Astrocyte (in vitro differentiated cells and primary cell): ENCODE measurements at regions not wholly inside any gene's neighbourhood (a gene's known extent, or its start where the extent isn't known, plus 50 kb on each side); places are given as distances from the start of the nearest gene placed in this dataset.

ENCODE experiments used
- DNase-seq: peaks from one replicate; pipeline ENCODE4 v3.0.0-alpha.2; 2010; ENCODE audit warnings: low read depth
- FAIRE-seq: peaks from 2 replicates; lab custom pipeline; 2011; peaks lifted over from hg19 to GRCh38; lab: Jason Lieb, UNC
- H2AFZ ChIP-seq: 2 replicates; pipeline ENCODE4 v1.6.0; 2012; ENCODE audit warnings: low read depth, low read length, inconsistent platforms
- H3K27ac ChIP-seq: 2 replicates; pipeline ENCODE4 v1.5.1; 2011; ENCODE audit warnings: low read depth, low read length, inconsistent platforms
- H3K27me3 ChIP-seq: 2 replicates; pipeline ENCODE4 v1.6.0; 2011; ENCODE audit warnings: low read length, inconsistent platforms; ENCODE audit not compliant: insufficient read depth
- H3K36me3 ChIP-seq: 2 replicates; pipeline ENCODE4 v1.5.1; 2011; ENCODE audit warnings: low read length, inconsistent platforms; ENCODE audit not compliant: insufficient read depth
- H3K4me1 ChIP-seq: 2 replicates; pipeline ENCODE4 v1.5.1; 2011; ENCODE audit warnings: low read length, inconsistent platforms; ENCODE audit not compliant: insufficient read depth
- H3K4me2 ChIP-seq: 2 replicates; pipeline ENCODE4 v1.6.0; 2012; ENCODE audit warnings: low read length, inconsistent platforms
- H3K4me3 ChIP-seq: 2 replicates; pipeline ENCODE4 v1.5.1; 2011; ENCODE audit warnings: low read depth, mild to moderate bottlenecking, low read length, inconsistent platforms; ENCODE audit not compliant: insufficient read depth
- H3K79me2 ChIP-seq: 2 replicates; pipeline ENCODE4 v1.6.0; 2012; ENCODE audit warnings: mild to moderate bottlenecking, low read length, inconsistent platforms; ENCODE audit not compliant: insufficient read depth
- H3K9ac ChIP-seq: 2 replicates; pipeline ENCODE4 v1.6.0; 2012; ENCODE audit warnings: mild to moderate bottlenecking, low read length, inconsistent platforms
- H3K9me3 ChIP-seq: 2 replicates; pipeline ENCODE4 v1.5.1; 2012; ENCODE audit warnings: low read depth, mild to moderate bottlenecking, low read length, inconsistent platforms; ENCODE audit not compliant: insufficient read depth
- H4K20me1 ChIP-seq: 2 replicates; pipeline ENCODE4 v1.6.0; 2012; ENCODE audit warnings: low read length, inconsistent platforms; ENCODE audit not compliant: insufficient read depth
- H3K27ac Mint-ChIP-seq: one replicate; pipeline ENCODE4 v1.8.0; 2021; ENCODE audit warnings: mild to moderate bottlenecking, mixed read lengths; ENCODE audit not compliant: unreplicated experiment
- H3K27me3 Mint-ChIP-seq: one replicate; pipeline ENCODE4 v1.8.0; 2021; ENCODE audit warnings: low read depth, mixed read lengths; ENCODE audit not compliant: unreplicated experiment
- H3K36me3 Mint-ChIP-seq: one replicate; pipeline ENCODE4 v1.8.0; 2021; ENCODE audit warnings: low read depth, mixed read lengths; ENCODE audit not compliant: unreplicated experiment
- H3K4me1 Mint-ChIP-seq: one replicate; pipeline ENCODE4 v1.8.0; 2021; ENCODE audit warnings: low read depth, mixed read lengths; ENCODE audit not compliant: unreplicated experiment
- H3K4me3 Mint-ChIP-seq: one replicate; pipeline ENCODE4 v1.8.0; 2021; ENCODE audit warnings: mild to moderate bottlenecking, moderate library complexity, mixed read lengths; ENCODE audit not compliant: unreplicated experiment
- H3K9me3 Mint-ChIP-seq: one replicate; pipeline ENCODE4 v1.8.0; 2021; ENCODE audit warnings: mild to moderate bottlenecking, mixed read lengths; ENCODE audit not compliant: unreplicated experiment
- CTCF ChIP-seq: IDR thresholded peaks from 2 replicates; pipeline ENCODE4 v1.5.1; 2011; ENCODE audit warnings: low read depth, mild to moderate bottlenecking, inconsistent platforms, low read length, moderate library complexity; ENCODE audit not compliant: insufficient read depth
- EZH2 ChIP-seq: IDR thresholded peaks from 2 replicates; pipeline ENCODE4 v1.6.1; 2012; ENCODE audit warnings: mild to moderate bottlenecking, low read length, inconsistent platforms; ENCODE audit not compliant: insufficient read depth

GRCh38 chr2:150142561-150142960, 344.9 kb downstream of the RND3 start:
- peak overlapping the region; percentile 98 for H3K27ac ChIP-seq
- H3K27me3 ChIP-seq = no peaks in the 10 kb centered on the region
- H3K4me3 Mint-ChIP-seq = peak overlapping the region; percentile 7
- no peak for TF ChIP-seq CTCF
- TF ChIP-seq EZH2 = no peak
- H3K9me3 Mint-ChIP-seq = peaks cover 19% of the 10 kb centered on the region
- peak overlapping the region; percentile 70 for H3K9ac ChIP-seq
- peaks cover 42% of the 10 kb centered on the region for H3K4me1 ChIP-seq
- H3K27ac Mint-ChIP-seq = peak overlapping the region; percentile 95
- H3K36me3 Mint-ChIP-seq = peaks cover 1% of the 10 kb centered on the region
- no peak overlapping the region for H2AFZ ChIP-seq
- DNase-seq (peak; percentile 84), FAIRE-seq (peak; percentile 67)
- no peaks in the 10 kb centered on the region for H3K36me3 ChIP-seq
- H3K27me3 Mint-ChIP-seq = no peaks in the 10 kb centered on the region
- H3K4me1 Mint-ChIP-seq = peaks cover 48% of the 10 kb centered on the region
- peak overlapping the region; percentile 43 for H3K4me2 ChIP-seq
- H3K79me2 ChIP-seq = no peaks in the 10 kb centered on the region
- H3K4me3 ChIP-seq = no peak overlapping the region
- H4K20me1 ChIP-seq = no peaks in the 10 kb centered on the region
- H3K9me3 ChIP-seq = peaks cover 10% of the 10 kb centered on the region

- peak; percentile 72 for FAIRE-seq
- no peak for TF ChIP-seq CTCF
- TF ChIP-seq EZH2 = no peak
- Mint-ChIP-seq H3K4me1 (peaks cover 52% of the 10 kb centered on the region), H3K27ac (peak overlapping the region; percentile 82), H3K9me3 (peaks cover 11% of the 10 kb centered on the region), H3K27me3 (no peaks in the 10 kb centered on the region), H3K36me3 (peaks cover 1% of the 10 kb centered on the region), H3K4me3 (no peak overlapping the region)
- H3K4me3 ChIP-seq = no peak overlapping the region
- peak overlapping the region; percentile 98 for H3K27ac ChIP-seq
- H3K4me1 ChIP-seq = peaks cover 42% of the 10 kb centered on the region
- H3K9ac ChIP-seq = peak overlapping the region; percentile 69
- no peaks in the 10 kb centered on the region for H3K27me3 ChIP-seq
- peak overlapping the region; percentile 38 for H3K4me2 ChIP-seq
- no peak for DNase-seq
- H2AFZ ChIP-seq = no peak overlapping the region
- H3K36me3 ChIP-seq = no peaks in the 10 kb centered on the region
- H3K79me2 ChIP-seq = no peaks in the 10 kb centered on the region
- no peaks in the 10 kb centered on the region for H4K20me1 ChIP-seq
- peaks cover 3% of the 10 kb centered on the region for H3K9me3 ChIP-seq
Measured at GRCh38 chr2:150141226-150142001, 346.1 kb downstream of the RND3 start.

- FAIRE-seq (no peak), DNase-seq (no peak)
- Mint-ChIP-seq H3K4me3 (no peak overlapping the region), H3K27ac (peak overlapping the region; percentile 82), H3K27me3 (no peaks in the 10 kb centered on the region), H3K36me3 (no peaks in the 10 kb centered on the region), H3K4me1 (peaks cover 54% of the 10 kb centered on the region), H3K9me3 (peaks cover 4% of the 10 kb centered on the region)
- peaks cover 42% of the 10 kb centered on the region for H3K4me1 ChIP-seq
- no peak for TF ChIP-seq EZH2
- TF ChIP-seq CTCF = no peak
- H3K9ac ChIP-seq = peak overlapping the region; percentile 69
- no peaks in the 10 kb centered on the region for H3K79me2 ChIP-seq
- H3K27me3 ChIP-seq = no peaks in the 10 kb centered on the region
- no peaks in the 10 kb centered on the region for H3K36me3 ChIP-seq
- peak overlapping the region; percentile 38 for H3K4me2 ChIP-seq
- no peaks in the 10 kb centered on the region for H4K20me1 ChIP-seq
- no peak overlapping the region for H3K4me3 ChIP-seq
- peak overlapping the region; percentile 98 for H3K27ac ChIP-seq
- H2AFZ ChIP-seq = no peak overlapping the region
- no peaks in the 10 kb centered on the region for H3K9me3 ChIP-seq
Measured at GRCh38 chr2:150140777-150141176, 346.7 kb downstream of the RND3 start.
